Esophagus muscularis mucosa (tissue), 4 donors: ENCODE measurements at regions not wholly inside any gene's neighbourhood (a gene's known extent, or its start where the extent isn't known, plus 50 kb on each side); places are given as distances from the start of the nearest gene placed in this dataset.
"Not testable (repeated sequence)": the region's sequence is repeated elsewhere in the genome, so short reads cannot be mapped to it uniquely, and the experiment has no call there.

Experiments used
- DNase-seq: peaks from one replicate; pipeline ENCODE4 v3.0.0-alpha.2; 2017; ENCODE audit errors: extremely low spot score
- H3K27ac ChIP-seq, 4 donors: fragments of 200-600 bp; sonication (generic); replicated peaks in 1 of 4; 1 replicate in 3 of 4; 2 replicates in 1 of 4; pipeline ENCODE4 v1.5.1; 2016 to 2019; ENCODE audit warnings: mild to moderate bottlenecking in 1 of 4
- H3K27me3 ChIP-seq, 4 donors: fragments of 200-600 bp; sonication (generic); one replicate each; pipeline versions ENCODE4 v1.5.1 to v1.6.0; 2016 to 2019
- H3K36me3 ChIP-seq, 4 donors: fragments of 200-600 bp; sonication (generic); one replicate each; pipeline ENCODE4 v1.5.1; 2016 to 2019
- H3K4me1 ChIP-seq, 4 donors: fragments of 200-600 bp; sonication (generic); one replicate each; pipeline ENCODE4 v1.5.1; 2016 to 2019
- H3K4me3 ChIP-seq, 4 donors: fragments of 200-600 bp; sonication (generic); 1 replicate in 2 of 4; 2 replicates in 2 of 4; pipeline ENCODE4 v1.5.1; 2016 to 2019; ENCODE audit warnings: mild to moderate bottlenecking in 4 of 4, moderate library complexity in 1 of 4
- H3K9me3 ChIP-seq, 4 donors: fragments of 200-600 bp; sonication (generic); 1 replicate in 3 of 4; 2 replicates in 1 of 4; pipeline ENCODE4 v1.5.1; 2016 to 2019
- EP300 ChIP-seq: sonication (generic); formaldehyde crosslinking; IDR thresholded peaks from one replicate; pipeline ENCODE4 v1.6.1; 2017; ENCODE audit warnings: antibody characterized with exemption
- POLR2A ChIP-seq: fragments of 450-650 bp; IDR thresholded peaks from one replicate; pipeline ENCODE4 v1.6.1; 2017; ENCODE audit warnings: antibody characterized with exemption, moderate library complexity, mild to moderate bottlenecking, low read depth
- POLR2AphosphoS5 ChIP-seq, 2 donors: sonication (generic); formaldehyde crosslinking; IDR thresholded peaks; one replicate each; pipeline ENCODE4 v1.6.1; 2017; ENCODE audit warnings: antibody characterized with exemption in 2 of 2
- WGBS: methylation state at CpG from one replicate; pipeline ENCODE4 v1.1.5; 2018; 5-methylcytosine and 5-hydroxymethylcytosine counted together
- intact Hi-C: fragments of 100-400 bp; cut with DNase I; formaldehyde crosslinking; loops from one replicate; pipeline ENCODE4 v1.15.1; 2023
- TF ChIP-seq, protein P1 (sequence below), 3 experiments: fragments of 200-600 bp in 2 of 3; fragments of 450-650 bp in 1 of 3; sonication (generic) in 2 of 3; IDR thresholded peaks; one replicate each; pipeline ENCODE4 v1.5.1; 2017 to 2019; ENCODE audit warnings: antibody characterized with exemption in 3 of 3, mild to moderate bottlenecking in 2 of 3, moderate library complexity in 1 of 3

DNA sequence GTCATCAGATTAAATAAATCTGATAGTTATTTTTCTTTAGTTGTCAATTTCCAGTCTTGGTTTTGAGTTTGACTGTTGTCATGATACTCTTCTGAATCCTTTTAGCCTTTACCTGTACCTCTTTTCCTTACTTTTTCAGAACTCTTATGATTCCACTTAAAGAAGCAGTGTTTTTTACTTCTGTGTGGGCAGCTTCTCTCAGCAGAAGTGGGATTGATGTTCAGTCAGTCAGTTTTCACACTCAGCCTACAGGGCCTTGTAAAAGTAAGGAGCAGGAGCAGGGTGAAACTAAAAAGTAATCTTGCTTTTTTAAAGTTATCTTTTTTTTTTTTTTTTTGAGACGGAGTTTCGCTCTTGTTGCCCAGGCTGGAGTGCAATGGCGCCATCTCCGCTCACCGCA lies 75.1 kb downstream of the HAUS1 start:
- no peak overlapping the region for H3K4me3 ChIP-seq
- H3K4me1 ChIP-seq = peaks cover 47 to 63% (median 62%) of the 10 kb centered on the region in 4 donors
- DNase-seq = no peak
- intact Hi-C loops = loop anchor here (10.0 kb wide), 2 partner anchors 155 to 305 kb away; a partner anchor contains a TSS
- no peaks in the 10 kb centered on the region for H3K36me3 ChIP-seq
- no peaks in the 10 kb centered on the region for H3K9me3 ChIP-seq
- TF ChIP-seq POLR2A (no peak), EP300 (no peak)
- H3K27ac ChIP-seq = no peak overlapping the region
- no peaks in the 10 kb centered on the region for H3K27me3 ChIP-seq
- 94% methylated on average over 5 of the region's 5 CpGs for WGBS

- H3K36me3 ChIP-seq = no peaks in the 10 kb centered on the region
- TF ChIP-seq, protein P1, sequence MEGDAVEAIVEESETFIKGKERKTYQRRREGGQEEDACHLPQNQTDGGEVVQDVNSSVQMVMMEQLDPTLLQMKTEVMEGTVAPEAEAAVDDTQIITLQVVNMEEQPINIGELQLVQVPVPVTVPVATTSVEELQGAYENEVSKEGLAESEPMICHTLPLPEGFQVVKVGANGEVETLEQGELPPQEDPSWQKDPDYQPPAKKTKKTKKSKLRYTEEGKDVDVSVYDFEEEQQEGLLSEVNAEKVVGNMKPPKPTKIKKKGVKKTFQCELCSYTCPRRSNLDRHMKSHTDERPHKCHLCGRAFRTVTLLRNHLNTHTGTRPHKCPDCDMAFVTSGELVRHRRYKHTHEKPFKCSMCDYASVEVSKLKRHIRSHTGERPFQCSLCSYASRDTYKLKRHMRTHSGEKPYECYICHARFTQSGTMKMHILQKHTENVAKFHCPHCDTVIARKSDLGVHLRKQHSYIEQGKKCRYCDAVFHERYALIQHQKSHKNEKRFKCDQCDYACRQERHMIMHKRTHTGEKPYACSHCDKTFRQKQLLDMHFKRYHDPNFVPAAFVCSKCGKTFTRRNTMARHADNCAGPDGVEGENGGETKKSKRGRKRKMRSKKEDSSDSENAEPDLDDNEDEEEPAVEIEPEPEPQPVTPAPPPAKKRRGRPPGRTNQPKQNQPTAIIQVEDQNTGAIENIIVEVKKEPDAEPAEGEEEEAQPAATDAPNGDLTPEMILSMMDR (IDR thresholded peaks at IDR 0.05) = no peak
- TF ChIP-seq EP300 = no peak
- TF ChIP-seq POLR2A = no peak
- TF ChIP-seq POLR2AphosphoS5 (IDR thresholded peaks at IDR 0.05) = no peak
- H3K4me3 ChIP-seq = no peak overlapping the region
- no peak overlapping the region for H3K27ac ChIP-seq
- no peaks in the 10 kb centered on the region for H3K9me3 ChIP-seq
- WGBS = 43% methylated on average over 3 of the region's 3 CpGs
- intact Hi-C loops = no loop called here
- H3K4me1 ChIP-seq = peaks cover 28 to 45% (median 39%) of the 10 kb centered on the region in 4 donors
- DNase-seq = no peak
- no peaks in the 10 kb centered on the region for H3K27me3 ChIP-seq
These were observed 78.6 kb downstream of the HAUS1 start for GRCh38 chr18:46182633-46183358.

GRCh38 chr18:46184296-46184695 lies 80.1 kb downstream of the HAUS1 start:
- DNase-seq, H3K27me3 ChIP-seq, H3K36me3 ChIP-seq, H3K27ac ChIP-seq, H3K4me3 ChIP-seq, intact Hi-C loops, H3K9me3 ChIP-seq: not testable (repeated sequence)
- H3K4me1 ChIP-seq = peaks cover 28 to 42% (median 34%) of the 10 kb centered on the region in 4 donors
- 87% methylated on average over 9 of the region's 9 CpGs for WGBS

GRCh38 chr18:46184727-46185126 lies 80.5 kb downstream of the HAUS1 start:
- Histone ChIP-seq H3K27ac (no peak overlapping the region), H3K36me3 (no peaks in the 10 kb centered on the region), H3K4me1 (peaks cover 31 to 38% (median 35%) of the 10 kb centered on the region in 4 donors), H3K4me3 (no peak overlapping the region), H3K9me3 (no peaks in the 10 kb centered on the region), H3K27me3 (no peaks in the 10 kb centered on the region)
- TF ChIP-seq, protein P1 (IDR thresholded peaks at IDR 0.05) = no peak
- DNase-seq = no peak
- intact Hi-C loops = no loop called here
- 68% methylated on average over 1 of the region's 1 CpG for WGBS

GRCh38 chr18:46190667-46191066 lies 86.5 kb downstream of the HAUS1 start:
- DNase-seq = no peak
- Histone ChIP-seq H3K4me1 (peaks cover 0 to 10% (median 6%) of the 10 kb centered on the region in 4 donors), H3K4me3 (no peak overlapping the region), H3K9me3 (no peaks in the 10 kb centered on the region), H3K27ac (no peak overlapping the region), H3K36me3 (no peaks in the 10 kb centered on the region), H3K27me3 (no peaks in the 10 kb centered on the region)
- WGBS = 95% methylated on average over 2 of the region's 2 CpGs
- intact Hi-C loops = no loop called here
- TF ChIP-seq POLR2A = no peak
- TF ChIP-seq, protein P1 (IDR thresholded peaks at IDR 0.05) = no peak
- TF ChIP-seq EP300 = no peak
- TF ChIP-seq POLR2AphosphoS5 (IDR thresholded peaks at IDR 0.05) = no peak
